Endothelial cell of umbilical vein (primary cell): ENCODE measurements at regions not wholly inside any gene's neighbourhood (a gene's known extent, or its start where the extent isn't known, plus 50 kb on each side); places are given as distances from the start of the nearest gene placed in this dataset.

Experiments
- BruUV-seq: library from RNA; stranded (reverse); fragments of 400-500 nt; replicated peaks from 2 replicates; lab custom pipeline; 2021; lab: Mats Ljungman, UMichigan
- CTCF ChIA-PET: fragments of 300-600, 350-600 bp; sonication (Branson Sonifier 250); formaldehyde crosslinking; loops from one replicate; lab custom pipeline; 2021; ENCODE audit warnings: antibody characterized with exemption, inconsistent platforms; lab: Charles Lee
- POLR2A ChIA-PET: fragments of 300-600, 350-600 bp; sonication (Branson Sonifier 250); formaldehyde crosslinking; loops from one replicate; lab custom pipeline; 2021; ENCODE audit warnings: antibody characterized with exemption, inconsistent platforms; lab: Charles Lee
- DNase-seq: peaks from one replicate; pipeline ENCODE4 v3.0.0-alpha.2; 2011; ENCODE audit warnings: low read depth, low spot score
- FAIRE-seq: peaks from 2 replicates; lab custom pipeline; 2011; peaks lifted over from hg19 to GRCh38; lab: Jason Lieb, UNC
- H2AFZ ChIP-seq: 2 replicates; pipeline ENCODE4 v1.6.0; 2012; ENCODE audit warnings: low read depth, low read length, control low read depth, inconsistent platforms
- H3K27ac ChIP-seq: 2 replicates; pipeline ENCODE4 v1.5.1; 2011; ENCODE audit warnings: low read depth, mild to moderate bottlenecking, control low read depth, low read length, moderate library complexity; ENCODE audit not compliant: insufficient read depth
- H3K27me3 ChIP-seq, 2 experiments: 2 replicates each; pipeline versions ENCODE4 v1.6.0 to v1.6.1; 2011; ENCODE audit warnings: low read length in 2 of 2, mixed read lengths in 1 of 2; ENCODE audit not compliant: control insufficient read depth in 2 of 2, insufficient read depth in 2 of 2
- H3K36me3 ChIP-seq, 2 experiments: 2 replicates in 1 of 2; 3 replicates in 1 of 2; pipeline ENCODE4 v1.5.1; 2011; ENCODE audit warnings: low read length in 2 of 2, mild to moderate bottlenecking in 1 of 2, moderate library complexity in 1 of 2; ENCODE audit not compliant: control insufficient read depth in 2 of 2, insufficient read depth in 2 of 2; ENCODE audit errors: extremely low read depth in 1 of 2
- H3K4me1 ChIP-seq: 3 replicates; pipeline ENCODE4 v1.5.1; 2011; ENCODE audit warnings: mild to moderate bottlenecking, low read length; ENCODE audit not compliant: control insufficient read depth, insufficient read depth; ENCODE audit errors: extremely low read depth
- H3K4me2 ChIP-seq: 2 replicates; pipeline ENCODE4 v1.6.1; 2011; ENCODE audit warnings: low read length, control low read depth, mixed read lengths; ENCODE audit not compliant: insufficient read depth
- H3K4me3 ChIP-seq, 3 experiments: fragments of 200-600 bp in 1 of 3; sonication (generic), shearing (Covaris generic) in 1 of 3; replicated peaks in 1 of 3; 2 replicates each; pipeline ENCODE4 v1.5.1; 2011 to 2016; ENCODE audit warnings: control low read depth in 3 of 3, low read length in 3 of 3, mild to moderate bottlenecking in 2 of 3, inconsistent platforms in 1 of 3, low read depth in 1 of 3, moderate library complexity in 1 of 3; ENCODE audit not compliant: insufficient read depth in 1 of 3
- H3K79me2 ChIP-seq: 2 replicates; pipeline ENCODE4 v1.6.0; 2012; ENCODE audit warnings: low read length, inconsistent platforms; ENCODE audit not compliant: control insufficient read depth, insufficient read depth
- H3K9ac ChIP-seq: replicated peaks from 2 replicates; pipeline ENCODE3; 2011; ENCODE audit warnings: low read length, control low read depth; ENCODE audit not compliant: insufficient read depth; ENCODE audit errors: extremely low read depth
- H3K9me1 ChIP-seq: replicated peaks from 3 replicates; pipeline ENCODE4 v1.6.0; 2011; ENCODE audit warnings: mild to moderate bottlenecking, low read length; ENCODE audit not compliant: control insufficient read depth, insufficient read depth; ENCODE audit errors: extremely low read depth
- H3K9me3 ChIP-seq: replicated peaks from 2 replicates; pipeline ENCODE4 v1.5.1; 2012; ENCODE audit warnings: low read length, inconsistent platforms; ENCODE audit not compliant: control insufficient read depth, insufficient read depth
- H4K20me1 ChIP-seq: replicated peaks from 2 replicates; pipeline ENCODE3; 2011; ENCODE audit warnings: mild to moderate bottlenecking, low read length; ENCODE audit not compliant: control insufficient read depth, insufficient read depth; ENCODE audit errors: extremely low read depth
- CTCF ChIP-seq, 2 donors: IDR thresholded peaks; 1 replicate in 1 of 2; 2 replicates in 1 of 2; pipeline ENCODE4 v1.5.1; 2011; ENCODE audit warnings: low read length in 2 of 2, mild to moderate bottlenecking in 2 of 2, moderate library complexity in 2 of 2, control low read depth in 1 of 2, inconsistent platforms in 1 of 2, low read depth in 1 of 2; ENCODE audit not compliant: insufficient read depth in 1 of 2; ENCODE audit errors: extremely low read depth in 1 of 2
- EZH2 ChIP-seq: IDR thresholded peaks from 2 replicates; pipeline ENCODE4 v1.6.1; 2012; ENCODE audit warnings: borderline replicate concordance, low read depth, mild to moderate bottlenecking, moderate library complexity, low read length, inconsistent platforms; ENCODE audit not compliant: severe bottlenecking
- FOS ChIP-seq: IDR thresholded peaks from 2 replicates; pipeline ENCODE4 v1.6.1; 2011; ENCODE audit warnings: mild to moderate bottlenecking, low read length, moderate library complexity, borderline replicate concordance; ENCODE audit not compliant: insufficient read depth
- GATA2 ChIP-seq: IDR thresholded peaks from 2 replicates; pipeline ENCODE4 v1.7.0; 2011; ENCODE audit warnings: low read depth, mild to moderate bottlenecking, moderate library complexity, mixed read lengths, low read length; ENCODE audit not compliant: insufficient read length, insufficient read depth
- JUN ChIP-seq: IDR thresholded peaks from 2 replicates; pipeline ENCODE4 v1.6.1; 2011; ENCODE audit warnings: borderline replicate concordance, low read depth; ENCODE audit not compliant: insufficient read length, insufficient read depth
- MAX ChIP-seq: IDR thresholded peaks from 2 replicates; pipeline ENCODE4 v1.6.1; 2011; ENCODE audit not compliant: insufficient read depth, insufficient read length
- MYC ChIP-seq: IDR thresholded peaks from one replicate; pipeline ENCODE4 v1.6.1; 2011; ENCODE audit warnings: mild to moderate bottlenecking, low read depth, low read length
- POLR2A ChIP-seq: IDR thresholded peaks from 2 replicates; pipeline ENCODE4 v1.6.1; 2012; ENCODE audit warnings: low read depth, mild to moderate bottlenecking, control low read depth, low read length
- POLR2AphosphoS5 ChIP-seq: IDR thresholded peaks from 2 replicates; pipeline ENCODE4 v1.6.1; 2012; ENCODE audit warnings: low read depth, mild to moderate bottlenecking, control low read depth, low read length, moderate library complexity; ENCODE audit not compliant: insufficient read depth
- dilution Hi-C: fragments of 300-500 bp; cut with MboI; formaldehyde crosslinking; loops from one replicate; pipeline ENCODE4 v1.15.0; 2019; ENCODE audit warnings: low sequenced_read_pairs; ENCODE audit not compliant: extremely low pct_ligation_motif_present
- intact Hi-C: fragments of 100-400 bp; cut with micrococcal nuclease; formaldehyde crosslinking; loops from one replicate; pipeline ENCODE4 v1.10.0; 2022

GRCh38 chr7:52114056-52114455 is 797.4 kb upstream of the COBL start:
- Histone ChIP-seq H3K79me2 (no peaks in the 10 kb centered on the region), H4K20me1 (no peaks in the 10 kb centered on the region), H3K27me3 (no peaks in the 10 kb centered on the region), H3K9me3 (no peaks in the 10 kb centered on the region), H3K9ac (no peak overlapping the region), H3K9me1 (no peaks in the 10 kb centered on the region), H3K27ac (no peak overlapping the region), H3K4me1 (peaks cover 21% of the 10 kb centered on the region), H3K36me3 (no peaks in the 10 kb centered on the region), H3K4me3 (no peak overlapping the region), H2AFZ (peak overlapping the region; percentile 70), H3K4me2 (peak overlapping the region; percentile 35)
- no peak for TF ChIP-seq EZH2
- TF ChIP-seq GATA2 = peak; percentile 70
- TF ChIP-seq MYC = no peak
- peak; percentile 7 for TF ChIP-seq FOS
- no peak for TF ChIP-seq MAX
- ChIA-PET POLR2A (no interaction called here), CTCF (no interaction called here)
- FAIRE-seq = peak; percentile 58
- dilution Hi-C loops (no loop called here), intact Hi-C loops (no loop called here)
- peak; percentile 80 for DNase-seq
- no TSS peak for BruUV-seq

- H3K27me3 ChIP-seq = no peaks in the 10 kb centered on the region
- H3K79me2 ChIP-seq = no peaks in the 10 kb centered on the region
- H3K4me1 ChIP-seq = peaks cover 5% of the 10 kb centered on the region
- no peak overlapping the region for H3K27ac ChIP-seq
- DNase-seq (no peak), FAIRE-seq (no peak)
- dilution Hi-C loops (no loop called here), intact Hi-C loops (no loop called here)
- no TSS peak for BruUV-seq
- H2AFZ ChIP-seq = no peak overlapping the region
- no peaks in the 10 kb centered on the region for H3K9me3 ChIP-seq
- H4K20me1 ChIP-seq = no peaks in the 10 kb centered on the region
- H3K36me3 ChIP-seq = no peaks in the 10 kb centered on the region
- no peak overlapping the region for H3K4me2 ChIP-seq
- no peak for TF ChIP-seq POLR2A
- no peak for TF ChIP-seq MYC
- TF ChIP-seq CTCF (IDR thresholded peaks at IDR 0.05; ENCODE audit: extremely low read depth in 1 of 2, insufficient read depth in 1 of 2, low read depth in 1 of 2, low read length in 2 of 2) = no peak
- TF ChIP-seq GATA2 = no peak
- TF ChIP-seq JUN = no peak
- TF ChIP-seq EZH2 = no peak
- no peak for TF ChIP-seq FOS
- no peak for TF ChIP-seq POLR2AphosphoS5
- TF ChIP-seq MAX = no peak
- CTCF ChIA-PET = no interaction called here
- H3K9ac ChIP-seq = no peak overlapping the region
- POLR2A ChIA-PET = no interaction called here
- no peaks in the 10 kb centered on the region for H3K9me1 ChIP-seq
- H3K4me3 ChIP-seq = no peak overlapping the region
Observed at GRCh38 chr7:52107355-52107754, 790.7 kb upstream of the COBL start.
